ENCODE measurements at regions not wholly inside any gene's neighbourhood (a gene's known extent, or its start where the extent isn't known, plus 50 kb on each side); places are given as distances from the start of the nearest gene placed in this dataset.
"Not testable (repeated sequence)": the region's sequence is repeated elsewhere in the genome, so short reads cannot be mapped to it uniquely, and the experiment has no call there.

GRCh38 chr11:109480251-109480650 is 58.3 kb downstream of the C11orf87 start:
- no peak for DNase-seq

GRCh38 chr11:109486129-109486528 is 64.1 kb downstream of the C11orf87 start:
- DNase-seq, result peak; percentile 92 to 98

- DNase-seq, result no peak
These were observed 69.1 kb downstream of the C11orf87 start for GRCh38 chr11:109490953-109491635.

- DNase-seq, result no peak
These were observed 84.1 kb downstream of the C11orf87 start for GRCh38 chr11:109506115-109506514.

- no peak for DNase-seq
These were observed 85.3 kb downstream of the C11orf87 start for GRCh38 chr11:109507331-109507730.

GRCh38 chr11:109507836-109508561 is 86.0 kb downstream of the C11orf87 start:
- no peak for DNase-seq

GRCh38 chr11:109508943-109509342 is 87.0 kb downstream of the C11orf87 start:
- no peak for DNase-seq

- DNase-seq, result no peak
These were observed 88.3 kb downstream of the C11orf87 start for GRCh38 chr11:109510316-109510715.

GRCh38 chr11:109511598-109511997 is 89.6 kb downstream of the C11orf87 start:
- DNase-seq, result no peak

GRCh38 chr11:109512249-109512648 is 90.3 kb downstream of the C11orf87 start:
- no peak for DNase-seq

GRCh38 chr11:109512680-109513079 is 90.7 kb downstream of the C11orf87 start:
- no peak for DNase-seq

GRCh38 chr11:109514313-109515018 is 92.5 kb downstream of the C11orf87 start:
- DNase-seq, result no peak

- DNase-seq, result no peak
These were observed 97.3 kb downstream of the C11orf87 start for GRCh38 chr11:109519253-109519652.

GRCh38 chr11:109521571-109522086 is 99.6 kb downstream of the C11orf87 start:
- DNase-seq, result no peak

GRCh38 chr11:109522116-109522755 is 100.2 kb downstream of the C11orf87 start:
- DNase-seq, result no peak

GRCh38 chr11:109525636-109526035 is 103.6 kb downstream of the C11orf87 start:
- DNase-seq, result not testable (repeated sequence)

- DNase-seq, result no peak
These were observed 104.1 kb downstream of the C11orf87 start for GRCh38 chr11:109526061-109526460.

GRCh38 chr11:109526931-109527330 is 104.9 kb downstream of the C11orf87 start:
- no peak for DNase-seq

GRCh38 chr11:109527496-109527895 is 105.5 kb downstream of the C11orf87 start:
- DNase-seq, result no peak

- no peak for DNase-seq
These were observed 125.5 kb downstream of the C11orf87 start for GRCh38 chr11:109547356-109548027.

- DNase-seq, result no peak
These were observed 130.4 kb downstream of the C11orf87 start for GRCh38 chr11:109552376-109552775.

GRCh38 chr11:109553284-109553683 is 131.3 kb downstream of the C11orf87 start:
- no peak for DNase-seq
